Kidney (tissue), 13 donors: ENCODE measurements at regions not wholly inside any gene's neighbourhood (a gene's known extent, or its start where the extent isn't known, plus 50 kb on each side); places are given as distances from the start of the nearest gene placed in this dataset.
"Not testable (repeated sequence)": the region's sequence is repeated elsewhere in the genome, so short reads cannot be mapped to it uniquely, and the experiment has no call there.

ENCODE experiments used
- DNase-seq, 5 donors: peaks; one replicate each; pipeline ENCODE4 v3.0.0-alpha.2; 2013 to 2020
- FAIRE-seq: peaks from 2 replicates; lab custom pipeline; 2012; peaks lifted over from hg19 to GRCh38; lab: Jason Lieb, UNC
- H3K27ac ChIP-seq, 2 donors: one replicate each; pipeline ENCODE4 v1.7.0; 2013; ENCODE audit warnings: low read depth in 2 of 2, low read length in 2 of 2, inconsistent platforms in 1 of 2
- H3K27me3 ChIP-seq: one replicate; pipeline ENCODE4 v1.7.1; 2013; ENCODE audit warnings: low read length, inconsistent platforms; ENCODE audit not compliant: control insufficient read depth, insufficient read depth
- H3K36me3 ChIP-seq, 3 donors: one replicate each; pipeline versions ENCODE4 v1.7.0 to v1.7.1; 2013; ENCODE audit warnings: low read length in 3 of 3, control low read depth in 1 of 3, inconsistent platforms in 1 of 3; ENCODE audit not compliant: insufficient read depth in 3 of 3, control insufficient read depth in 2 of 3
- H3K4me1 ChIP-seq, 3 donors: one replicate each; pipeline versions ENCODE4 v1.7.0 to v1.7.1; 2013; ENCODE audit warnings: low read length in 3 of 3, inconsistent platforms in 1 of 3, low read depth in 1 of 3; ENCODE audit not compliant: control insufficient read depth in 2 of 3, insufficient read depth in 2 of 3
- H3K4me3 ChIP-seq, 3 donors: one replicate each; pipeline versions ENCODE4 v1.7.0 to v1.8.1; 2013; ENCODE audit warnings: low read length in 3 of 3, control low read depth in 1 of 3, inconsistent platforms in 1 of 3
- H3K9ac ChIP-seq, 3 donors: one replicate each; pipeline versions ENCODE4 v1.7.0 to v1.7.1; 2013; ENCODE audit warnings: low read length in 3 of 3, control low read depth in 1 of 3, inconsistent platforms in 1 of 3
- H3K9me3 ChIP-seq, 3 donors: one replicate each; pipeline versions ENCODE4 v1.7.0 to v1.7.1; 2013; ENCODE audit warnings: low read length in 3 of 3, control low read depth in 1 of 3, inconsistent platforms in 1 of 3; ENCODE audit not compliant: control insufficient read depth in 2 of 3, insufficient read depth in 1 of 3
- CTCF ChIP-seq: IDR thresholded peaks from 3 replicates; pipeline ENCODE4 v1.5.1; 2012; ENCODE audit warnings: mild to moderate bottlenecking, moderate library complexity, borderline replicate concordance; ENCODE audit not compliant: insufficient read depth; ENCODE audit errors: extremely low read depth
- intact Hi-C: fragments of 100-400 bp; cut with DNase I; formaldehyde crosslinking; loops from one replicate; pipeline ENCODE4 v1.11.1; 2022
- donor health status: control.
- donor health status: control.
- donor health status: control.
- donor health status: control.
- donor health status: control.
- donor health status: DM: yes; HTN: yes; CAD: no.
- donor health status: Normal renal cell carcinoma (clear cell type).

DNA sequence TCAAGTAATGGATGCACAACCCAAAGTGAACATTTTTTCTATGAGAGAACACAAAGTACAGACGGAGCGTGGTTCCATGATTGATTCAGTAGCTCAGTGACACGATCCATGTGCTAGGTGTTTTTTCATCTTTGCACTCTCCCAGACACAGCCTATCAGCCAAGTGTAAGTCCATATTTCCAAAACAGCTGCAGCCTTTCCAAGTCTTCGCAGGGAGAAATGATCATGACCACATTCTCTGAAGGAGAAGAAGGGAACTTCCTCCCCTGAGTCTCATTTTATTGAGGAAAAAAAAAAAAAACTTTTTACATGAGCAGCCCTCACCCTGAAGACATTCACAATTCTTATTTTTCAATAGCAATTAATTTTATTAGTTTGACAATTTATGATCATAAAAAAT is 958.3 kb downstream of the LTN1 start:
- H3K36me3 ChIP-seq, H3K4me3 ChIP-seq, H3K9me3 ChIP-seq, FAIRE-seq, H3K9ac ChIP-seq, H3K27ac ChIP-seq, intact Hi-C loops, H3K27me3 ChIP-seq, H3K4me1 ChIP-seq: not testable (repeated sequence)
- DNase-seq, result peak in 2 of 5 donors; percentile 26 to 78

DNA sequence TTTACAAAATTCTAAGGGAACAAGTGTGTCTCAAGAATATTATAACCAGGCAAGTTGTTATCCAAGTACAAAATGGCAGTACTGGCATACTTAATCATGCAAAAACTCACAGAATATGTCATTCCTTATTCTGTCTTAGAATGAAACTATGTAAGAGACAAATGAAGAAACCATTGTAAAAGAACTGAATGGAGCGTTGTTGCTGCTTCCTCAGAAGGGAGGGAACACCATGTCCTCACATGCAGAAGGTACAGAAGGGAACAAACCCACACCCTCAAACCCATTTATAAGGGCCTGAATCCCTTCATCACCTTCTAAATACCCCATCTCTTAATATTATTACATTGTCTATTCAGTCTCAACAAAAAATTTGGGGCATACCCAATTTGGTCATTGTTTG is 960.0 kb downstream of the LTN1 start:
- H3K27ac ChIP-seq, H3K27me3 ChIP-seq, H3K36me3 ChIP-seq, H3K4me1 ChIP-seq, FAIRE-seq, DNase-seq, H3K9ac ChIP-seq, H3K9me3 ChIP-seq, H3K4me3 ChIP-seq, intact Hi-C loops: not testable (repeated sequence)

DNA sequence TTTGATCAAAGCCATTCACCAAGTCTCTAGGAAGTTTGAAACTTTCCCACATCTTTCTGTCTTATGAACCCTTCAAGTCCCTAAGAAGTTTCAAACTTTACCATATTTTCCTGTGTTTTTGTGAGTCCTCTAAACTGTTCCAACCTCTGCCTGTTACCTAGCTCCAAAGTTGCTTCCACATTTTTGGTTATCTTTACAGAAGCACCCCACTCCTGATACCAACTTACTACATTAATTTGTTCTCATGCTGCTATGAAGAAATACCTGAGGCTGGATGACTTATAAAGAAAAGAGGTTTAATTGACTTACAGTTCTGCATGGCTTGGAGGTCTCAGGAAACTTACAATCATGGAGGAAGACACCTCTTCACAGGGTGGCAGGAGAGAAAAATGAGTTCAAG is 961.6 kb downstream of the LTN1 start:
- intact Hi-C loops, FAIRE-seq: not testable (repeated sequence)

GRCh38 chr21:28025111-28025510 is 967.6 kb downstream of the LTN1 start:
- Histone ChIP-seq H3K9me3 (no peaks in the 10 kb centered on the region), H3K27me3 (no peaks in the 10 kb centered on the region), H3K4me3 (no peak overlapping the region), H3K9ac (no peak overlapping the region), H3K27ac (no peak overlapping the region), H3K4me1 (no peaks in the 10 kb centered on the region), H3K36me3 (no peaks in the 10 kb centered on the region)
- intact Hi-C loops, result no loop called here
- FAIRE-seq (no peak), DNase-seq (no peak)
- TF ChIP-seq CTCF, result no peak

More for the DNA sequence above, 961.6 kb downstream of the LTN1 start:
- not testable (repeated sequence) for H3K36me3 ChIP-seq, DNase-seq, H3K4me1 ChIP-seq, H3K9ac ChIP-seq, H3K27me3 ChIP-seq, H3K9me3 ChIP-seq, H3K4me3 ChIP-seq, H3K27ac ChIP-seq

- FAIRE-seq (no peak), DNase-seq (no peak)
Measured at GRCh38 chr21:28018741-28019669, 973.7 kb downstream of the LTN1 start.

More at GRCh38 chr21:28018741-28019669, 973.7 kb downstream of the LTN1 start:
- Histone ChIP-seq H3K4me1 (no peaks in the 10 kb centered on the region), H3K9me3 (no peaks in the 10 kb centered on the region), H3K9ac (no peak overlapping the region), H3K27me3 (no peaks in the 10 kb centered on the region), H3K27ac (no peak overlapping the region), H3K4me3 (no peak overlapping the region), H3K36me3 (no peaks in the 10 kb centered on the region)
- intact Hi-C loops, result no loop called here
- TF ChIP-seq CTCF, result no peak
